ENCODE measurements at regions not wholly inside any gene's neighbourhood (a gene's known extent, or its start where the extent isn't known, plus 50 kb on each side); places are given as distances from the start of the nearest gene placed in this dataset.
A peak's percentile ranks its signal among the peaks of the same experiment; 100 is the strongest.

DNA sequence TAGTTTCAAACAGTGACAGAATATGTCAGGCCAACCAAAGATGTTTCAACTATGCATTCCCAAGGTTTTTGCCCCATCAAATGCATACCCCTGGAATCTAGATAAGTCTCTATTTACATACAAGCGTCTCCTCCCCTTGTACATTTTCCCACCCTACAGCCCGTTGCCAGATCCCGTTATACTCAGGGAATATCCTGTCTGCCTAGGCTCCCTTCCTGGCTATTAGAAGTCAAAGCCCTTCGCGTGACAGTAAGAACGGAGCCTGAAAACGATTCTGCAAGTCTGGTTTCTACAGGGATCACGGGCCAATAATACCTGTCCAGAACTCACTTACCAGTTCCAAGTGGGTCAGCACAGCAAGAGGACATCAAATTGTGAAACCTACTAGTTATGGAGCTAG lies 134.8 kb downstream of the LACC1 start:
- no peak for DNase-seq (ENCODE audit: low spot score)
- in situ Hi-C loops (cut with HindIII; ENCODE audit: low sequenced_read_pairs): no loop called here

- DNase-seq (ENCODE audit: low spot score): no peak
- in situ Hi-C loops (cut with HindIII; ENCODE audit: low sequenced_read_pairs): no loop called here
These were observed 135.4 kb downstream of the LACC1 start for GRCh38 chr13:44015118-44015517.

GRCh38 chr13:44015811-44016210 lies 136.1 kb downstream of the LACC1 start:
- in situ Hi-C loops (cut with HindIII; ENCODE audit: low sequenced_read_pairs): no loop called here
- no peak for DNase-seq (ENCODE audit: low spot score)

DNA sequence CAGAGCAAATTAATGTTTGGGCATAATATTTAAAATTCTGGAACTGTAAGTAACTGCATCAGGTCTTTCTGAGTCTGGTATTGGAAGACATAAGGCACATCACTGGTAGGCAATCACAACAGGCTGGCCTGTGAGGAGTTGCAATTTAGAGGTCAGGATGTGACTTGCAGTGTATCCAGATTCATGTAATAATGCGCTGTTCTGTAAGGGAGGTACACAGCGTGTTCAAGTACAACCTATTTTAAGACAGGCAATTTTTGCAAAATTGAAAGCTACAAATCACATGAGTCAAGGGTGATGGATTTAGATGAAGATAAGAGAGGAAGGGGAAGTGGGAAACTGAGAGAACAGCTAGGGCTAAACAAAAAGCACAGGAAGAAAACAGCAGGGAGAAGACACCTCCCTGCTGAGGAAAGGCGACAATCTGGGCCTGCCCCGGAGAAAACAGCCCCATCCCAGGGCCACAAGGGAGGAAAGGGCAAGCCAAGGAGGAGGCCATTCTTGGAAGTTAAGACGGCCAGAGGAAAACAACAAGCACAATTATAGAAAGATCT lies 138.1 kb downstream of the LACC1 start:
- in situ Hi-C loops (cut with HindIII; ENCODE audit: low sequenced_read_pairs): no loop called here
- DNase-seq (ENCODE audit: low spot score): no peak

DNA sequence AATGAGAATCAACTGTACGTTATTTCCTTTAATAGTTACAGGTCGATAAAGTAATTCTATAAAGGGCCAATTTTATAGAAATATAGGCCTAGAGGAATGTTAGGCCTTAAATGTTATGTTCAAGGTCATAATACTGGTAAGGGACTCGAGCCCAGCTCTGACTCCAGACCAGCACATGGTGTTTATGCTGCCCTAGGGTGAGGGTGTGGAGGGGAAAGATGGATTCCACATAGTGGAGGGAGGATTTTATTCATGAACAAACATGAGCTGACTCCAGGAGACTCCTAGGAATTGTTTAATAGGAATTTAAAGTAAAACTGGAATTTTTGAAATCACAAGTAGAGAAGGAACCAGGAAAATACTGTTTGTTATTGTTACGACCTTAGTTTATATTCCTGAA lies 139.9 kb downstream of the LACC1 start:
- DNase-seq (ENCODE audit: low spot score): no peak
- in situ Hi-C loops (cut with HindIII; ENCODE audit: low sequenced_read_pairs): no loop called here

DNA sequence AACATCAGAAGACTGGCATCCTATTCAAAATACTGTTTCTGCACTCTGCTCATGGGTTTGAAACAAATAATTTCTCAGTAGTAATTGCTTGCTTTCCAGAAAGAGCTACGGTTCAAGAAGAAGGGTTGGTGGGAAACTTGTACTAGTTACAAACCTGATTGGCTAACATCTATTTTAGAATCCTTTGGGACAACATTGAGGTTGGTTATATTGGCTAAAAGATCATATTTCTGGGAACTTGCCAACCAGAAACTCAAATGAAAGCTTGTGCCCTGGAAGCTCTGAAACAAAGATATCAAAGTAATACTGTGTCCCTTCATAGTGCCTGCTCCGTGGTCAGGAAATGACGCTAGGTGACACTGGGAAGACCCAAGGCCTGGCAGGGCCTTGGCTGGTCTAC lies 141.7 kb downstream of the LACC1 start:
- DNase-seq (ENCODE audit: low spot score): no peak
- in situ Hi-C loops (cut with HindIII; ENCODE audit: low sequenced_read_pairs): no loop called here

GRCh38 chr13:44022196-44022595 lies 142.5 kb downstream of the LACC1 start:
- in situ Hi-C loops (cut with HindIII; ENCODE audit: low sequenced_read_pairs): no loop called here
- no peak for DNase-seq (ENCODE audit: low spot score)

DNA sequence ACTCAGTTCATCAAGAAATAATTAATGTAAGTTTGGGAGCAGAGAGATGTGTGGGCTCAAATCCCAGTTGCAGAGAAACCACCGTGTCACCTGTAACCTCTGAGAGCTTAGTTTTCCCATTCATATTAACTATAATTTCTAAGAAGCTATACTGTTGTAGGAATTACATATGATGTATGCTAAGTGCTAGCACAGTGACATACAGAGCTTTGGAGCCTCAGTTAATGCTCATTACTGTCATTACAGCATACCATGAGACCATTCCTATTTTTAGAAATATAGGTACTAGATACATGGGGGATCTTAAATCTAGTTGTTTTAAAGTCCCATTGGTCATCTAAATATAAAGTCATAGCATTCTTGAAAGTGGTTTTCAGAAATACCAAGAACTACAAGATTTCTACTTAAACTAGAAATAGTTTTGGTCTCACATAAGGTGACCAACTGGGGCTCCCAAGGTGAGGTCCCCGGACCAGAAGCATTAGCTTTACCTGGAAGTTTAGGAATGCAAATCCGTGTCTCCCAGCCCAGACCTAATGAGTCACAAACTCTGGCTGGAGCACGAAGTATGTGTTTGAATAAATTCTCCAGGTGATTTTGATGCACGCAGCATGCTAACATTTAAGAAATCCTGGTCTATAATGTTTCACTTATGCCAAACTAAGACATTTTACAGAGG lies 144.6 kb downstream of the LACC1 start:
- no peak for DNase-seq (ENCODE audit: low spot score)
- in situ Hi-C loops (cut with HindIII; ENCODE audit: low sequenced_read_pairs): no loop called here

DNA sequence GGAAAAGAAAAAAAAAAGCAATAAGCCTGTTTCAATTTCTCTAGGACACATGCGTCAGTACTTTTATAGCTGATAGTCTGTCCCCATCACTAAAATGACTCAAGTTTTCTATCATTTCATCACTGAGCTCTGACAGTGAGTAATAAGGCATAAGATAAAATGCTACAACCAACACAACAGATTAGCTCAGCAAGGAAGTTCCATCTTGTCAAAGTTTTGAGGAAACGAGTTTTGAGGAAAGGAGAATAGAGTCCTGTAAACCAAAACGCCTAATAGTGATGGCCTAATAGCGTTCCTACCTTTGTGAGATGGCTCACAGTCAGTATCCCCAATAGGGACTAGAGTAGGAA lies 145.1 kb downstream of the LACC1 start:
- in situ Hi-C loops (cut with HindIII; ENCODE audit: low sequenced_read_pairs): no loop called here
- DNase-seq (ENCODE audit: low spot score): no peak

- in situ Hi-C loops (cut with HindIII; ENCODE audit: low sequenced_read_pairs): no loop called here
- no peak for DNase-seq (ENCODE audit: low spot score)
These were observed 146.5 kb downstream of the LACC1 start for GRCh38 chr13:44026194-44026593.

GRCh38 chr13:44028734-44029133 lies 149.0 kb downstream of the LACC1 start:
- in situ Hi-C loops (cut with HindIII; ENCODE audit: low sequenced_read_pairs): no loop called here

GRCh38 chr13:44030615-44031014 lies 150.9 kb downstream of the LACC1 start:
- in situ Hi-C loops (cut with HindIII; ENCODE audit: low sequenced_read_pairs): no loop called here
- no peak for DNase-seq (ENCODE audit: low spot score)

More at GRCh38 chr13:44028734-44029133, 149.0 kb downstream of the LACC1 start:
- no peak for DNase-seq (ENCODE audit: low spot score)

GRCh38 chr13:44031555-44031954 lies 151.9 kb downstream of the LACC1 start:
- DNase-seq (ENCODE audit: low spot score): no peak
- in situ Hi-C loops (cut with HindIII; ENCODE audit: low sequenced_read_pairs): no loop called here

GRCh38 chr13:44032802-44033201 lies 153.1 kb downstream of the LACC1 start:
- in situ Hi-C loops (cut with HindIII; ENCODE audit: low sequenced_read_pairs): no loop called here
- DNase-seq (ENCODE audit: low spot score): no peak

- in situ Hi-C loops (cut with HindIII; ENCODE audit: low sequenced_read_pairs): no loop called here
- no peak for DNase-seq (ENCODE audit: low spot score)
These were observed 155.7 kb downstream of the LACC1 start for GRCh38 chr13:44035400-44035799.

DNA sequence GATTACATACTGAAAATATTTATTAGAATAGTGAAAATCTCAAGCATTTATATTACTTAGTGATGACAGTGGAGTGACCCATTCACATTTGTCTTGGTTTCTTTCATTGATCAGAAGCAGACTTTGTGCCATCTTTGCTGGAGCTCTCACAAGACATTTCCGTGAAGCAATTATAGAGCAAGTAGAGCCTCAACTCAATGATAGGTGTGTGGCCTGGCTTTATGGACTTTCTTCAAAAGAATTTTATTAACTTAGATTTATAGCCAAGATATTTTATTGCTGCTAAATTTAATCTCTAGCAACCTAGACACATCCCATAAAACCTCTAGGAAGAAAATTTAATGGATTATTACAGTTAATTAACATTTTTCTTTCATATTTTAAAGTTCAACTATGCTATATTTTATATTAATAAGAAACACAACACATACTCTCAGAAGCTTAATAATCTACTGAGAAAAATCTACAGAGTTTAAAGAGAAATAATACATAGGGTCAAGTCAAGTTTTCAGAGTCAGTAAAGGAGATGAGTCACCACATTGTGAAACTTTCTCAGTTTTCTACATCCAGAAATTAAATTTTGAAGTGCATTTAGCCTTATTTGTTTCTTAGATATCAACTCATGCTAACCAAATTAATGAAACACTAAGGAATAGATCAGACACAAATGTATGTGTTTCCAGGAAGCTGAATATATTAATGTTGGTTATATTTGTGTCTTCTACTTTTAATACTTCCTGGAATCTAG lies 160.5 kb downstream of the LACC1 start:
- DNase-seq (ENCODE audit: low spot score): no peak
- in situ Hi-C loops (cut with HindIII; ENCODE audit: low sequenced_read_pairs): no loop called here

DNA sequence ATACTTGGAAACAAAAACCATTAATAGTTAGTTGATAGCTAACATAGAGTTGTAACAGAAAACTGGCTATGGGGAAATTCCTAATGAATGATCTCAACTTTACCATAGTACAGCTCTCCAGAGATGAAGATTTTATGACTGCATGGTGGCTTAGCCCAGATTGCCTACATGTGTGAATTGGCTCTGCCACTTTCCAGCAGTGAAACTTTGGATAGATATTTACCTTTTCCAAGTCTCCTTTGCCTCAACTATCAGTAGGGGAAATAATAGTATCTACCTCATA lies 161.1 kb downstream of the LACC1 start:
- DNase-seq (ENCODE audit: low spot score): no peak
- in situ Hi-C loops (cut with HindIII; ENCODE audit: low sequenced_read_pairs): no loop called here

- peak; percentile 37 for DNase-seq (ENCODE audit: low spot score)
- in situ Hi-C loops (cut with HindIII; ENCODE audit: low sequenced_read_pairs): no loop called here
These were observed 165.0 kb downstream of the LACC1 start for GRCh38 chr13:44044547-44045179.

- in situ Hi-C loops (cut with HindIII; ENCODE audit: low sequenced_read_pairs): no loop called here
These were observed 165.5 kb downstream of the LACC1 start for GRCh38 chr13:44045180-44045562.

GRCh38 chr13:44046428-44046827 lies 166.7 kb downstream of the LACC1 start:
- in situ Hi-C loops (cut with HindIII; ENCODE audit: low sequenced_read_pairs): no loop called here
- DNase-seq (ENCODE audit: low spot score): no peak

More at GRCh38 chr13:44045180-44045562, 165.5 kb downstream of the LACC1 start:
- DNase-seq (ENCODE audit: low spot score): peak; percentile 87

Data from G401 (cell line).